ENCODE measurements at regions not wholly inside any gene's neighbourhood (a gene's known extent, or its start where the extent isn't known, plus 50 kb on each side); places are given as distances from the start of the nearest gene placed in this dataset.
"Not testable (repeated sequence)": the region's sequence is repeated elsewhere in the genome, so short reads cannot be mapped to it uniquely, and the experiment has no call there.

DNA sequence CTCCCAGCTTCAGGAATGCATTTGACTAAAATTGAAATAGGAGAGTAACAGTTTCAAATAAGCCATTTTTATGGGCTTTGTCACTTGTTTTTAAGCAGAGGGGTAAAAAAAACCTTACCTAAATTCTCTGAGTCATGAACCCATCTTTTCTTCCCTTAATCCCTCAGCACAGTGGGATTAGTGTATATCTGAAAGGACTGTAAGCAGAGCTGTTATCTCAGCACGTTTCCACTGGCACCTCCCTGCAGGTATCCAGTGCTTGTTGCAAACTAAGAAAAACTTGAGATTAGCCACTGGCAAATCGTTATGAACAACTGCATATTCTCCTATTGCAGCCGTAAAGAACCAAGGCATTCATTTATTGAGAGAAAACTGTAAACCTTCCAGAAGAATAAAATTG is 872.7 kb downstream of the EFNA5 start:
- ChIA-PET CTCF (interaction anchor here (0.8 kb wide), 1 partner anchor 342 kb away, joined by 3 read pairs; no protein-coding TSS in a partner anchor), POLR2A (no interaction called here)
- no peak for DNase-seq (ENCODE audit: extremely low spot score)
- TF ChIP-seq SP1 (IDR thresholded peaks at IDR 0.05), result no peak
- TF ChIP-seq FOXK2 (IDR thresholded peaks at IDR 0.05), result no peak
- TF ChIP-seq, protein P1, sequence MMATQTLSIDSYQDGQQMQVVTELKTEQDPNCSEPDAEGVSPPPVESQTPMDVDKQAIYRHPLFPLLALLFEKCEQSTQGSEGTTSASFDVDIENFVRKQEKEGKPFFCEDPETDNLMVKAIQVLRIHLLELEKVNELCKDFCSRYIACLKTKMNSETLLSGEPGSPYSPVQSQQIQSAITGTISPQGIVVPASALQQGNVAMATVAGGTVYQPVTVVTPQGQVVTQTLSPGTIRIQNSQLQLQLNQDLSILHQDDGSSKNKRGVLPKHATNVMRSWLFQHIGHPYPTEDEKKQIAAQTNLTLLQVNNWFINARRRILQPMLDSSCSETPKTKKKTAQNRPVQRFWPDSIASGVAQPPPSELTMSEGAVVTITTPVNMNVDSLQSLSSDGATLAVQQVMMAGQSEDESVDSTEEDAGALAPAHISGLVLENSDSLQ (IDR thresholded peaks at IDR 0.05), result no peak
- no peak for TF ChIP-seq SUZ12 (IDR thresholded peaks at IDR 0.05)
- no peak for TF ChIP-seq FOXA1 (IDR thresholded peaks at IDR 0.05)
- no peak for TF ChIP-seq BHLHE40 (IDR thresholded peaks at IDR 0.05; ENCODE audit: borderline replicate concordance)
- no peak for TF ChIP-seq LEF1 (IDR thresholded peaks at IDR 0.05; ENCODE audit: borderline replicate concordance)
- no peak for TF ChIP-seq ZNF384 (IDR thresholded peaks at IDR 0.05)
- no peak for TF ChIP-seq CTBP1 (IDR thresholded peaks at IDR 0.05; ENCODE audit: borderline replicate concordance)
- no peak for TF ChIP-seq FOXM1 (IDR thresholded peaks at IDR 0.05; ENCODE audit: borderline replicate concordance)
- TF ChIP-seq L3MBTL2 (conservative IDR thresholded peaks at IDR 0.05), result no peak
- TF ChIP-seq HDGF (IDR thresholded peaks at IDR 0.05; ENCODE audit: borderline replicate concordance), result no peak
- TF ChIP-seq ARNT (IDR thresholded peaks at IDR 0.05), result no peak
- TF ChIP-seq NFRKB (IDR thresholded peaks at IDR 0.05), result no peak
- no peak for TF ChIP-seq ELF4 (IDR thresholded peaks at IDR 0.05)
- TF ChIP-seq TARDBP (IDR thresholded peaks at IDR 0.05), result no peak

DNA sequence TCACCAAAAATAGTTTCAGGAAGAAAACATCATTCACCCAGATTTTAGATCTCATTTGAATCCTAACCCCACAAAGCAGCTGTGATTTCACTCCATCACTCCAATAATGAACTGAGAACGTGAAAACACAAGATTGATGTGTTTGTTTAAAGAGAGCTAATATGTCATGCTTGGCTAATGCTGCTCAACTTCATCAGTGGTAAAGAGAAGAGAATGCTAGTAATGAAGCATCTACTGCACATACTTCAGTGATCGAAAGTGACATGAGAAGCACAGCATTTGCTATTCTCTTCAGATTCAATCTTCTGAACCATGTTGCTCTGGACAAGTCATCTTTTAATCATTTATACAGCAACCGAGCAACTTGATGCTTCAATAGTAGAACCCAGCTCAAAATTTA is 874.7 kb downstream of the EFNA5 start:
- POLR2A ChIA-PET, result no interaction called here
- CTCF ChIA-PET, result no interaction called here
- no peak for TF ChIP-seq CTBP1 (IDR thresholded peaks at IDR 0.05; ENCODE audit: borderline replicate concordance)
- TF ChIP-seq BHLHE40 (IDR thresholded peaks at IDR 0.05; ENCODE audit: borderline replicate concordance), result no peak
- no peak for TF ChIP-seq ARNT (IDR thresholded peaks at IDR 0.05)
- TF ChIP-seq SP1 (IDR thresholded peaks at IDR 0.05), result no peak
- TF ChIP-seq FOXK2 (IDR thresholded peaks at IDR 0.05), result no peak
- TF ChIP-seq FOXA1 (IDR thresholded peaks at IDR 0.05), result no peak
- TF ChIP-seq SUZ12 (IDR thresholded peaks at IDR 0.05), result no peak
- no peak for TF ChIP-seq L3MBTL2 (conservative IDR thresholded peaks at IDR 0.05)
- no peak for TF ChIP-seq LEF1 (IDR thresholded peaks at IDR 0.05; ENCODE audit: borderline replicate concordance)
- TF ChIP-seq ZNF384 (IDR thresholded peaks at IDR 0.05), result no peak
- no peak for TF ChIP-seq FOXM1 (IDR thresholded peaks at IDR 0.05; ENCODE audit: borderline replicate concordance)
- no peak for TF ChIP-seq HDGF (IDR thresholded peaks at IDR 0.05; ENCODE audit: borderline replicate concordance)
- no peak for TF ChIP-seq TARDBP (IDR thresholded peaks at IDR 0.05)
- no peak for DNase-seq (ENCODE audit: extremely low spot score)

DNA sequence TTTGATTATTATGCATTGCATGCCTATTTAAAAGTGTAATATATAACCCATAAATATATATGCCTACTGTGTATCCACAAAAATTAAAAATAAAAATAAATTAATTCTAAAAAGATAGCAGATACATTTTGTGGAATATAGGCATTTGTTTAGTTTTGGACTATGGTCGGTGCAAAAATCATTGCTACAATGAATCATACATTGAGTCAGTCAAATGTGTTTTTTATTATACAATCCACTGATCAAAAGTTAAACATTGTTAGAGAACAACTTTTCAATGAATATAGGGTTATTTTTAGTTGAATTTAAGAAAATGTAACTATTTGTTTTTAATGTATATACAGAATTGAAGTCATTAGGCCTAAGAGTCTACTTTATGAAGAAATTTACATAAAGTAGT is 885.9 kb downstream of the EFNA5 start:
- POLR2A ChIA-PET, result no interaction called here
- no peak for DNase-seq (ENCODE audit: extremely low spot score)
- TF ChIP-seq BHLHE40 (IDR thresholded peaks at IDR 0.05; ENCODE audit: borderline replicate concordance) (no peak), FOXM1 (IDR thresholded peaks at IDR 0.05; ENCODE audit: borderline replicate concordance) (no peak), ELF4 (IDR thresholded peaks at IDR 0.05) (no peak), SUZ12 (IDR thresholded peaks at IDR 0.05) (no peak), SP1 (IDR thresholded peaks at IDR 0.05) (no peak), ARNT (IDR thresholded peaks at IDR 0.05) (no peak), NFRKB (IDR thresholded peaks at IDR 0.05) (no peak)
- TF ChIP-seq, protein P1 (IDR thresholded peaks at IDR 0.05), result no peak
- CTCF ChIA-PET, result no interaction called here

DNA sequence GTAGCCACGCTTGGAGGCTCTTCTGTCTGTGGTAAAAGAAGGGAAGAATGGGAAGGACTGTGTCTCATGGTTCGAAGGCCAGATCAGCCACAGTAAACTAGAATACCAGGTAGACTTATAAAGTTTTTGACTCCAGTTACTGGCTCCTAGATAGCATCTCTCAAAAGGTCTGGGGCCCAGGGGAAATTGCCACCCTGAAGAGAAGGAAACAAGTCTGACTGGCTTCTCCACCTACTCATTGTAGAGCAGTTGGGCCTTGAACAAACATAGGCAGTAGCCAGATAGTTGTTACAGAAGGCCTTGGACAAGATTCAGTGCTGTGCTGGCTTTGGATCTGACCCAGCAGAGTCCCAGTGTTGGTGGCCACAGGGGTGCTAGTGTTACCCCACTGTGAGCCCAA is 890.4 kb downstream of the EFNA5 start:
- POLR2A ChIA-PET, result no interaction called here
- DNase-seq (ENCODE audit: extremely low spot score), result no peak
- no peak for TF ChIP-seq SUZ12 (IDR thresholded peaks at IDR 0.05)
- TF ChIP-seq HDGF (IDR thresholded peaks at IDR 0.05; ENCODE audit: borderline replicate concordance), result no peak
- TF ChIP-seq SP1 (IDR thresholded peaks at IDR 0.05), result no peak
- no peak for TF ChIP-seq ZNF384 (IDR thresholded peaks at IDR 0.05)
- CTCF ChIA-PET, result no interaction called here

DNA sequence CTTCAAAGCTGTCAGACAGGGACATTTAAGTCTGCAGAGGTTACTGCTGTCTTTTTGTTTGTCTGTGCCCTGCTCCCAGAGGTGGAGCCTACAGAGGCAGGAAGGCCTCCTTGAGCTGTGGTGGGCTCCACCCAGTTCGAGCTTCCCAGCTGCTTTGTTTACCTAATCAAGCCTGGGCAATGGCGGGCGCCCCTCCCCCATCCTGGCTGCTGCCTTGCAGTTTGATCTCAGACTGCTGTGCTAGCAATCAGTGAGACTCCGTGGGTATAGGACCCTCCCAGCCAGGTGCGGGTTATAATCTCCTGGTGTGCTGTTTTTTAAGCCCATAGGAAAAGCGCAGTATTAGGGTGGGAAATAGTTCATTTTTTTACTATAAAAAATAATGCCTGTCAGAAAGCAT is 894.2 kb downstream of the EFNA5 start:
- CTCF ChIA-PET; DNase-seq (ENCODE audit: extremely low spot score); POLR2A ChIA-PET: not testable (repeated sequence)

DNA sequence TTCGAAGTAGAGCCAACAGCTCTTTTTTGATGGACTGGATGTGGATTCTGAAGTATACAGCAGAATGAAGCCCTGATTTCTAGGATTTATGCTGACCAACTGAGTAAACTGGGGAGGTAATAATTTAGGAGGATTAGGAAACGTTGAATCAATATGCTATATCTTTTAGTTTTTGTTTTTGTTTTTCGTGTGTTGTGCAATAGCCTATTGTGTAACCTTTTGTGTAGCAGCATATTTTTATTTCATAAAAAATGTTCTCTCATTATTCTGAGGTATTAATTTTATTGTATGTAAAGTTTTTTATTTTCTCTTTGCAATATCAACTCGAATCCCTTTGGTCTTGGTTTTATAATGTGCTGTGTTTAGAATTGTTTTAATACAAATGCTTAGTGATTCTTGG is 902.3 kb downstream of the EFNA5 start:
- ChIA-PET CTCF (no interaction called here), POLR2A (no interaction called here)
- DNase-seq (ENCODE audit: extremely low spot score), result no peak
- TF ChIP-seq FOXK2 (IDR thresholded peaks at IDR 0.05), result no peak
- TF ChIP-seq FOXA1 (IDR thresholded peaks at IDR 0.05), result no peak

DNA sequence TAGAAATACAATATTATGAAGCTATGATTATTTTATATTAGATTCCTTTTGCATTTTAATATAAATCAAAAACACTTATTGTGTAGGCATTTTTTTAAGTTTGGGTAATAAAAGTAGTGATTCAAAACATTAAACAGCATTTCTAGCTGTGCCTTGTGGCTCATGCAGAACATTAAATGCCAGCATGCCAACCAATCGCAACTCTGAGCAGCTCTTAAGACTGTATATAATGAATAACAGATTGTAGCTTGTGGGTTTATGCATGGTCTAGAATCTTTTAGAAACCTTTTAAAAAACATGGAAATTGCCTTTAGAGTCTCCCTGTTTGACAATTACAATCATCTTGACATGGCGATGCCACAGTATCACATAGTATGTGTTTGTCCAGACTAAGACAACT is 903.8 kb downstream of the EFNA5 start:
- DNase-seq (ENCODE audit: extremely low spot score), result no peak
- CTCF ChIA-PET, result no interaction called here
- POLR2A ChIA-PET, result no interaction called here
- no peak for TF ChIP-seq HDGF (IDR thresholded peaks at IDR 0.05; ENCODE audit: borderline replicate concordance)
- no peak for TF ChIP-seq ZNF384 (IDR thresholded peaks at IDR 0.05)
- TF ChIP-seq SUZ12 (IDR thresholded peaks at IDR 0.05), result no peak
- TF ChIP-seq NFRKB (IDR thresholded peaks at IDR 0.05), result no peak
- no peak for TF ChIP-seq ARNT (IDR thresholded peaks at IDR 0.05)
- TF ChIP-seq FOXK2 (IDR thresholded peaks at IDR 0.05), result no peak
- no peak for TF ChIP-seq CTBP1 (IDR thresholded peaks at IDR 0.05; ENCODE audit: borderline replicate concordance)
- no peak for TF ChIP-seq FOXA1 (IDR thresholded peaks at IDR 0.05)
- no peak for TF ChIP-seq TARDBP (IDR thresholded peaks at IDR 0.05)
- no peak for TF ChIP-seq ELF4 (IDR thresholded peaks at IDR 0.05)
- TF ChIP-seq, protein P1 (IDR thresholded peaks at IDR 0.05), result no peak
- no peak for TF ChIP-seq LEF1 (IDR thresholded peaks at IDR 0.05; ENCODE audit: borderline replicate concordance)
- TF ChIP-seq BHLHE40 (IDR thresholded peaks at IDR 0.05; ENCODE audit: borderline replicate concordance), result no peak
- no peak for TF ChIP-seq SP1 (IDR thresholded peaks at IDR 0.05)
- TF ChIP-seq FOXM1 (IDR thresholded peaks at IDR 0.05; ENCODE audit: borderline replicate concordance), result no peak

Data from HEK293T (cell line).